ENCODE measurements at regions not wholly inside any gene's neighbourhood (a gene's known extent, or its start where the extent isn't known, plus 50 kb on each side); places are given as distances from the start of the nearest gene placed in this dataset.
"Not testable (repeated sequence)": the region's sequence is repeated elsewhere in the genome, so short reads cannot be mapped to it uniquely, and the experiment has no call there.

DNA sequence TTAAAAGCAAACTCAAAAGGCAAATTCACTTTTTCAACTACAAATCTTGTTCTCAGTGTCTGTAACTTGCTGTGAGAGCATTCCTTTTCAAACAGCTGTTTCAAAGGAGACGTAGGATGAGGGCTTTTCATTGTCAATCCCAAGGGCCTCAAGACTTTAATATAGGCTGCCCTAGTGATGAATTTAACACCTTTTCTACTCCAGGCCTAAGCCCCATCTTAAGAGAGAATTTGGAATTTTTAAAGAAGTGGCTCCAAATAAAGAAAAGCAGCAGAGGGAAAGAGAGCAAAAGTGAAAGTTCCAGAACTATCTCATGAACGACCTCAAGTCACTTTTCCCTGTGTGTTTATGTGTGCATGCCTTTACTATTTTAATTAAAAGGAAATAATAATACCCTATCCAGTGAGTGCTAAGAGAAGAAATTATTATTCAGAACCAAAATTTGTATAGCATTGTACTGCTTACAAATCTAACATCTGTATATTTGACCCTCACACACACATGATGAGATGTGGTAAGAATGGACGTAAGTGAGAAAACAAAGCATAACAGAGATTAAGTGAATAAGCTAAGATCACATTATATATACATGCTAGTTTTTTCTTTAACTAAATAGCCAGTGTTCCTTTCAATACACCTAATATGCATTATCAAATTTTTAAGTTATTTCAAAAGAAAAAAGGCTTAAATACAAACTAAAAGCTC is 196.4 kb downstream of the VGLL3 start:
- no peak for DNase-seq

DNA sequence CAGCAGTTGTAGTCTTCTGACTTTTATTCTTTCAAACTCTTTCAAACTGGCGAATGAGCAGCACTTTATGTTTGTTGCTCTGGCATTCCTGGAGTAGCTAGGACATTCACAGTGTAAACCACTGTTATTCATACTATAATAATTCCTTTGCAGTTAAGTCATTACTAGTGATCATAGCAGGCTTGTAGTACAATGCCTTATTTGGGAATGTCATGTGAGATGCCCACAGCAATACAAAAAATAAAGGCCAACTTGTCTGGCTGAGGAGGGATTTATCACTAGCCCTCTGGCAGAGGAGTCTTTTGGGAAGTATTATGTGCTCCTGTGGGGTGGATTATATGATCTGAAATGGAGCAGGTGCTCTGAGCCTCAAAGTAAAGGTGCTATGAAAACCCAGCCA is 197.2 kb downstream of the VGLL3 start:
- no peak for DNase-seq

DNA sequence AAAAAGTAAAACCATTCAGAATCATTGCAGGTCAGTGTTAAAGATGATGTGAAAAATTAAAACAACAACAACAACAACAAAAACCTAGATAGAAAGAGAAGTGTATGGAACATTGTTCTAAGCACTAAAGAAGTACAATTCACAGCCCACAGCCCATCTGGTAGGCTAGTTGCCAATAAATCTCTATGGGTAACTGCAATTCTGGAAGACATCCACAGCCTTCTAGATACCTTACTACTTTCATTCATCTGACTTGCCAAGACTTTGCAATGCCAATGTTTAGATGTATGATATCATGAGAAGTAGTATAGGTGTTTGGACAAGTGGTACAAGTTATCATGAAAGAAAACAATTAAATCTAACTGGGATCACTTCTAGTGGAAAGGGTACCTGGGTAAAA is 198.6 kb downstream of the VGLL3 start:
- no peak for DNase-seq

DNA sequence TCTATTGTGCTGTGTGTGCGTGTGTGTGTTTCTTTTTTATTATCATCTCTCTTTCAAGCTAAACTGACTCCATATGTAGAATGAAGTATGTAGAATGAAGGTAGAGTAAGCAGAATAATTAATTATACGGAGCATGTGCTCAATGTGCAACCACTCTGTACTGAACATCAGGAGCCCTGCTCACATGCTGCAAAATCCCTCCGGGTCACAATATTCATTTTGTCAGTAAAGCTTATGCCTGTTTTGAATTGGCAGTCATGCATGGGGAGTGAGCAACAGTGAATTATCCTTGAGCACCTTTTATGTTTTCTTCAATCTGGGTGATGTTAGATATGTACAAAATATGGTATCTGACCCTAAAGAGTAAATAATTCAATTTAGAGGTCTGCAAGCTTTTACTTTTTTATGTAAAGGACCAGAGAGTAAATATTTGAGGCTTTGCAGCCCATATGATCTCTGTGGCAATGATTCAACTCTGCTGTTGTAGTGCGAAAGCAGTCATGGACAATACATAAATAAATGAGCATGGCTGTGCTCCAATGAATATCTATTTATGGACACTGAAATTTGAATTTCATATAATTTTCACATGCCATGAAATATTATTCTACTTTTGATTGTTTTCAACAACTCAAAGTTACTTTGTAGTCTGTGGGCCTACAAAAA is 199.9 kb downstream of the VGLL3 start:
- DNase-seq = no peak

DNA sequence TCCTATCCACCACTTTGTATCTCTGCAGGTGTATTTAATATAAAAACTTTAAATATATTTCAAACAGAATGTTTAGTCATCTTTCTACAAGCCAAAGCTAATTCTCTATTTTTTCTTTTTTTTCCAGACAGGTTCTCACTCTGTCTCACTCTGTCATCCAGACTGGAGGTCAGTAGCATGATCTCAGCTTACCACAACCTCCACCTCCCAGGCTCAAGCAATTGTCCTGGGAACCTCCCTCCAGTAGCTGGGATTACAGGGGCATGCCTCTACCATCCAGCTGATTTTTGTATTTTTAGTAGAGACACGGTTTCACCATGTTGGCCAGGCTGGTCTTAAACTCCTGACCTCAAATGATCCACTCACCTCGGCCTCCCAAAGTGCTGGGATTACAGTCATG is 202.6 kb downstream of the VGLL3 start:
- DNase-seq = no peak

DNA sequence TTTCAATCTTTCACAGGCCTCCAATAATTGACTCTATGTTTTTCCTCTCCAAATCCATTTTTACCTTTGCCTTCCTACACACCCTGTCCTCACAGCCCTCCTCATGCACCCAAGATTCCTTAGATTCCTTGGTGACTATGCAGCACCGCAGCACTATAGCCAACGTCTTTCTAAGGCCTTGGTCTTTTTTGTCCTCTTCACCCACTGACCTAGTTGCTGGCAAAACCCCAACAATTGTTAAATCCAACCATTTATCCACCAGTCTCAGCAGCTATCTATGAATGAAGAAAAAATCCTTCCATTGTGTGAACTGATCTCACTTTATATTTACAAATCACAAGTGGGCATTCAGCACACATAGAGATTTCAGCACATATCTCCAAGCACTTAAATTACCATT is 203.9 kb downstream of the VGLL3 start:
- DNase-seq = no peak

DNA sequence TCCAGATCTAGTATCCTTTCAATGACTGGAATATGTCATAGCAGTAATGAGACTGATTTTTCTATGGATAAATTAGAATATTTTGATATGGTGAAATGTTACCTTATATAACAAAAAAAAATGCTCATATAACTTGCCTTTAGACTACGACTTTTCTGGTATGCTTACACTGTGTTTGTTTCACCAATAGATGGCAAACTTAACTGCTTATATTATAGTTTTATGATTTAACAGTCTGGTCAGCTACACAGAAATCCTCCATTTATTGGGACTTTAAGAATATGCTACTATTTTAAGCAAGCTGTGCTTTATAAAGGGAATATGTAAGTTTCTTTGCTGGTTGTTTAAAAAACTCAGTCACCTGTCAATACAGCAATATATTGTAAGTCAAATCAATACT is 205.6 kb downstream of the VGLL3 start:
- no peak for DNase-seq

DNA sequence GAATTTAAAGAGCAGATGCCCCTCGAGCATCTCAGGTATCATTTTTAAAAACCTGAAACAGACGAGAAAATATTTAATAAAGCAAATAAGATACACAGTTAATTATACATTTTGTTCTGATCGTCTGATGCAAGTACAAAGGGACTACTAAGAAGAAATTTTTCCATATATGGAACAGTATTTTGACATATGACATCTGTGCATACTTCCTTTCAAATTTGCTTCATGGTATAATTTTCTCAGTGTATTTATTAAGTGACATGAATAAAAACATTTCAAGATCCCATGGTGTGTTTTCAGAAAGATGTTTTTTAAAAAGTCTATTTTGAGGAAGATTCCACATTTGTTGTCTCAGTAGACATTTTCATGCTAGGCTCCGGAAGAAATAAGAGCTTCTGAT is 208.1 kb downstream of the VGLL3 start:
- no peak for DNase-seq

DNA sequence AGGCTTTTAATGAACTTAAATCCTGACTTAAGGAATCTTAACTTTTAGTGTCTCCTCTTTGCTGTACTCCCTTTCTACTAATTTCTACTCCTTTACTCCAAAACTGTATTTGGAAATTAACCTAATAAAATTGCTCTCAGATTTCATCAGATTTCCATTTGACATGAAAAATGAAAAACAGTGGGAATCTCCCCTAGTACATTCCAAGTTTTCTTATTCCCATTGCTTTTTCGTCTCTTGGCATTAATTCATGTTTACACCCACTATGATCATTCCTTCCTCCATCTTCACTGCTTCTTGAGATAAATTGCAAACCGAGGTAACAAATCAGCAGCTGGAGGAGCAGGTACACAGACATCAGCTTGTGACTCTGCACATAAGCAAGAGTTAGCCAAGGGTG is 208.7 kb downstream of the VGLL3 start:
- no peak for DNase-seq

DNA sequence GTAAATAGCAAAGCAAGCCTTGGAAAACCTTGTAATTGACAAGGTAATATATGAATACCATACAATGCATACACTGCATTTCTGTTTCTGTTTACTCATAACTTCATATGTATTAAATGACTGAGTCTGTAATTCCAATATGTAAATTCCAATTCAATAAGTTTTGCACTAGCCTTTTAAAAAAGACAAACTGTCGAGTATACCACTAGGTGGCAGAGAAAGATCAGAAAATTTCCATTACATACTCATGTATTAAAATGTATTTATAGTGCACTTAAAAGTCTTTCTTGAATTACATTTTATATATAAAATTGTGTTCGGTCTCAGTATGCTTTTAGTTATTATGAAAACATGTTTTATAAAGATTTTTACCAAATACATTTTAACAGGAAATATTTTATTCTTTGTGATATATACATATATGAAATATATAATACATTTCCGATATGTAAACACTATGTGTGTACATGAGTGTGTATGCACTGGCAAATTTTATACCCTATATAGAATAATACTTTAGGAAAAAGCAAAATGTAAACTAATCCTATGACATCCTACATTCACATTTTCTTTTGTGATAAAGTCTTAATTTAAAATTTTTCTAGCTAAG is 216.8 kb downstream of the VGLL3 start:
- DNase-seq = no peak

DNA sequence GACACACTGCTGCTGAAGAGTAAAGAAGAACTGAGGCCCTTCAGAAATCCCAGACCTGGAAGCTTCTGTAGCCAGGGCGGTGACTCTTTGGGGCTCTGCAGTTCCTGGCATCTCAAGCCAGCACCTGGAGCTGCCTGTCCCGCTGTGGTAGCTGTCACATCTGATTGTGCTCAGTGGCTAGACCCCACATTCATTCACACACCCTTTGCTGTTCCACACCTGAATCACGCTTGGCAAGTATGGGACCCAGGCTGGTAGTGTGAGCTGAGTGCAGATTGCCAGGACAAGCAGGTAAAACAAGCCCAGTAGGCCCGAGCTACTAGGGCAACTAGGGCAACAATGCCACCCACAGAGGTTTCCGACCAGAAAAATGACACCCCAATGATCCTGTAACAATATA is 218.2 kb downstream of the VGLL3 start:
- no peak for DNase-seq

DNA sequence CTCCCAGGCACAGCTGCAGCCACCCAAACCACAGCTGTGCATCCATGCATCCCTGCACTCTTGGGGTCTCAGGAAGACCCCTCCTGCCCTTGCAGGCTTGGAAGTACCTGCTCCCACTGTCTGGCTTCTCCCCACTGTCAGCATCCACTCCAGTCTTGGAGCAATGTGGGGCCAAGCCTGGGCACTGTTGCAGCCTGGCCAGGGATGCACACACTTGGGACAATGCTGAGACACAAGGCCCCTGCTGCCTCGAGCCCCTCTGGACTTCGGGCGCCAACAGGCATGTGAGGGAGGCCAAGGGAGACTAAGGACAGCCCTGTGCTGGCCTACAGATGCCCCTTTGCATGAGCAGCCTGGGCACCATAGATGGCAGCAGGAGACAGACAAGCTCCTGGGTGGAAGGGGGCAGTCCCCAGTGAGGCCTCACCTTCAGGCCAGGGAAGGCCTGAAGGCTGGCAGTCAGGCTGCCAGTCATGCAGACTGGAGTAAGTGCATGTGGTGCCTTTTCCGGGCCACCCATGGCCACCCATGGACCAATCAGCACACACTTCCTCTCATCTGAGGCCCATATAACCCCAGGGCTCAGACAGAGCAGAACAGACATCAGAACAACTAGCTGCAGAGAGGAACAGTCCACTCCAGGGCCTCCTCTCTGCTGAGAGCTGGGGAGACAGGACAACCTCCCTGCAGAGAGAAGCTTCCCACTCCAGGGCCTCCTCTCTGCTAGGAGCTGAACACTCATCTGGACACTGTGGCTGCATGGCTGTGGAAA is 219.0 kb downstream of the VGLL3 start:
- DNase-seq = no peak

DNA sequence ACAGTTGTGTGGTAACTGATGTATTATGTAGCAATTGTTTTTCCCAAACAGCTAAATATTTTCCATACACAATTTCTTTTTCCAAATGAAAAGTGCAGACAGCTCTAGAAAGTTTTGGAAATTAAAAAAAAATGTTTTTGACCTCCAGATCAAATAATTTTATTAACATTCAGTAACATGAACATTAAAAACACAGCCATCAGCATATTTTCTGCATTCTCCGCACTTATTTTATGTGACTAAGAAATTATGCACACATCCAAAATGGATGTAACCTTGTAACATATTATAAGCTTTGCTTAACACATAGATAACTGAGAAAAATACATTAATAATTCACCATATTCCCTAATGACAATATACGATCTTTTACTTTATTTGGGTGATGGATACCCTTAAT is 224.6 kb downstream of the VGLL3 start:
- no peak for DNase-seq

DNA sequence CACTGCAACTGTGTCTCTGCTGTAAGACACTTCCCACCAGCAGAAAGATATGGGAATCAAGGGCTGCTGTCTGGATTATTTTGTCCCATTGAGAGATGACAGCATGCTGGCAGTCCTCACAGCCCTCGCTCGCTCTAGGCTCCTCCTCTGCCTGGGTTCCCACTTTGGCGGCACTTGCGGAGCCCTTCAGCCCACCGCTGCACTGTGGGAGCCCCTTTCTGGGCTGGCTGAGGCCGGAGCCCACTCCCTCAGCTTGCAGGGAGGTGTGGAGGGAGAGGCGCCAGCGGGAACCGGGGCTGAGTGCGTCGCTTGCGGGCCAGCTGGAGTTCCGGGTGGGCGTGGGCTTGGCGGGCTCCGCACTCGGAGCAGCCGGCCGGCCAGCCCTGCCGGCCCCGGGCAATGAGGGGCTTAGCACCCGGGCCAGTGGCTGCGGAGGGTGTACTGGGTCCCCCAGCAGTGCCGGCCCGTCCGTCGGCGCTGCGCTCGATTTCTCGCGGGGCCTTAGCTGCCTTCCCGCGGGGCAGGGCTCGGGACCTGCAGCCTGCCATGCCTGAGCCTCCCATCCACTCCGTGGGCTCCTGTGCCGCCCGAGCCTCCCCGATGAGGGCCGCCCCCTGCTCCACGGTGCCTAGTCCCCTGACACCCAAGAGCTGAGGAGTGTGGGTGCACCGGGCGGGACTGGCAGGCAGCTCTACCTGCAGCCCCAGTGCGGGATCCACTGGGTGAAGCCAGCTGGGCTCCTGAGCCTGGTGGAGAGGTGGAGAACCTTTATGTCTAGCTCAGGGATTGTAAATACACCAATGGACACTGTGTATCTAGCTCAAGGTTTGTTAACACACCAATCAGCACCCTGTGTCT is 233.4 kb downstream of the VGLL3 start:
- not testable (repeated sequence) for DNase-seq

DNA sequence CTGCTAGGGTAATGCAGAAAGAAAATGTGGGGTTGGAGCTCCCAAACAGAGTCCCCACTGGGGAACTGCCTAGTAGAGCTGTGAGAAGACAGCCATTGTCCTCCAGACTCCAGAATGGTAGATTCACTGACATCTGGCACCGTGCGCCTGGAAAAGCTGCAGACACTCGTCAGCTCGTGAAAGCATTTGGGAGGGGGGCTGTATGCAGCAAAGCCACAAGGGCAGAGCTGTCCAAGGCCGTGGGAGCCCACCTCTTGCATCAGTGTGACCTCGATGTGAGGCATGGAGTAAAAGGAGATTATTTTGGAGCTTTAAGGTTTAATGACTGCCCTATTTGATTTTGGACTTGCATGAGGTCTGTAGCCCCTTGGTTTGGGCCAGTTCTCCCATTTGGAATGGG is 242.9 kb downstream of the VGLL3 start:
- DNase-seq = no peak

DNA sequence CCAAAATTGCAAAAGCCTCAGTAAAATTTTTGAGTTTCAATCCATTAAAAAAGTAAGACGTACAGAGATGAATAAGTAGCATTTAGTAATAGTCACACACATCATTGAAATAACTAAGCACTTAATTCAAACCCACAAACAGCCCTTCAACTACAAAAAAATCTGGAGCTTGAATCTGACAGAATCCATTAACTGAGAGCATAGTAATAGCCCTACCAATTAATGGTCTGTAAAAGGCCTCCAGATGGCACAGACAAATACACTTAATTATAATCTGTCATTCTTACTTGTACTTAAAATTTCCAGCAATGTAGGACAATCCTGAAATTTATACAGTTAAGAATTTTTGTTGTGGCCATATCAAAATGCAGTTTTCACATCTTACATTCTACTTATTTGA is 246.9 kb downstream of the VGLL3 start:
- no peak for DNase-seq

DNA sequence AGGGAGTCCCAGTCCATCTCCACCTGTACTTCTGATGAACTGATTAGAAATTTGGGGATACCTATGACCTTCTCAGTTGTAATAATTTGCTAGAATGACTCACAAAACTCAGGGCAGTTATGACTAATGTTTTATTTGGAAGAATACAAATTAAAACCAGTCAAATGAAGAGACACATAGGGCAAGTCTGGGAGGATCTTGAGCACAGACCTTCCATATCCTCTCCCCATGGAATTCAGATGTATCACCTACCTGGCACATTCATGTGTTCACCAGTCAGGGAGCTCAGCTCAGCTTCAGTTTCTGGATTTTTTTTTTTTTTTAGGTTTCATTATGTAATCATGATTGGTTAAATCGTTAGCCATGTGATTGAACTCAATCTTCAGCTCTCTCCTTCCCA is 247.7 kb downstream of the VGLL3 start:
- DNase-seq = no peak

DNA sequence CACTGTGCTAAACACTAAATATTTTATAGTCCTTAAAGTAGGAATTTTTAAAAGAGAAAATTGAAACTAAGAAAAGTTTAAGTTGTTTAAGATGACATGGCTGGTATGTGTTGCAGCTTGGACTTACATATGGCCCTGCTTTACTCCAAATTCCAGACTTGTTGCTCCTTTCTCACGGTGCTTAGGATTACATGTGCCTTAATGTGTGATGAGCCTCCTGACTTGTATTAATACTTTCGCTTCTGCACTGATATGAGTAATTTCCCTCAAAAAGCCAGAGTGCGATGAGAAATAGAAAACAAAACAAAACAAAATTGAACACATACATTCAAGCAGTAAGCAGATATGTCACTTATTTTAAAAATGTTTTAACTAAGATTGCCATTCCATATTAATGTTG is 250.2 kb downstream of the VGLL3 start:
- no peak for DNase-seq

DNA sequence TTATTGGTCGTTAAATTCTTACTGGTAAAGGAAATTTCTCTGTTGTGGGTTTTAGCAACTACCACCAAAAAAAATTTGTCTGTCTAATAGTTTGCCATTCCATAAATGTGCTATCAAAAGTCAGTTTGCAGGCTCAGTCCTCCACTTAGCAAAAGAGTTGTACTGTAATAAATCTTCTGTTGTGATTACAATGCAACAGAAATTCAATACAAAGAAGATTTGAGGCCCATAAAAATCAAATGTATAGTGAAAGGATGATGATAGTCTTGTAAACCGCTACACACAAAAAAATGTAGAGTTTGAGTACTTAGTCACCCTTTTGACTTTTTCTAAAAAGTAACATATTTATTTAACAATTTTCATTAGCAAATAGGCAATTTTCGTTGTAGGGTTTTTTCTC is 251.7 kb downstream of the VGLL3 start:
- no peak for DNase-seq

DNA sequence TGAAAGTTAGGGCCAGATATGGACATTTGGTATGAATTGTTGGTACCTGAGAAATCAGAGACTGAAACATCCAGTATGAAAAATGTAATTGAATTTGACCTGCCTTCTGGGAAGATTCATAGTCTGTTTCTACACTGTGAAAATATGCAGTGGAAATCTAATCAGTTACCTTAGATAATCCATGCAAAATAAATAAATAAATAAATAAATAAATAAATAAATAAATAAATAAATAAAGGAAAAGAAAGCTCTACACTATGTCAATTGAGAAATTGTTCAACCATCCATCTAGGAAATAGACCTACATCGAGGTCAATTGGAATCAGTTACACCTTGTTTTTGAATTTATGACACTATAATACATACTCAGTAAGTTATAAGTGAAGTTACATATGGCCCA is 252.3 kb downstream of the VGLL3 start:
- no peak for DNase-seq

DNA sequence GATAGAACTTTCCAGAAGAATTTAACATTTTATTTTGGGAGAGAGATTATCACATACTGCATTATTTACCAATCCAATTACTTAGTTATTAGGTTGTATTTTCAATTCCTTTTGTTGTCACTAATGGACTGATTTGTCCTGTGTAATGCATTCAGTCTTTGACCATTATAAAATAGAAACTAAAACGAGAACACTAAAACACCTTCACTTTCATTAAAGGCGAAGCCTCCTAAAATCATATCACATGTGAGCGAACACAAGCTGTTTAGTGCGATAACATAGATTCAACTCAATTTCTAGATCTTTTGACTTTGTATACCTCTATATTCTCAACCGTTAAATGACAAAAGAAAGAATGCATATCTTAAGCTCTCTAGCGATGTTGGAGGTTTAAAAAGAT is 253.4 kb downstream of the VGLL3 start:
- no peak for DNase-seq

DNA sequence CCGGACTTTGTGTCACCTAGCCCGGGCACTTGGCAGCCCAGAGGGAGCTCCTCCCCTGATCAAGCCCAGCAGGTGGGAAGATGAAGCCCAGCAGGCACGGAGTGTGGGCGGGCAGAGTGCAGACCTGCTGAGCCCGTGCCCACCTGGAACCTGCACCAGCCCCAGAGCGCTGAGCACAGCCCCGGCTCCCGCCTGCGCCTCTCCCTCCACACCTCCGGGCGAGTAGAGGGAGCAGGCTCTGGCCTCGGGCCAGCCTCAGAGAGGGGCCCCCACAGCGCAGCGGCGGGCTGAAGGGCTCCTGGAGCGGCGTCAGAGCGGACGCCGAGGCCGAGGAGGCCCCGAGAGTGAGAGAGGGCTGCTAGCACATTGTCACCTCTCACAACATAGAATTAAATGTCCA is 257.7 kb downstream of the VGLL3 start:
- DNase-seq = no peak

DNA sequence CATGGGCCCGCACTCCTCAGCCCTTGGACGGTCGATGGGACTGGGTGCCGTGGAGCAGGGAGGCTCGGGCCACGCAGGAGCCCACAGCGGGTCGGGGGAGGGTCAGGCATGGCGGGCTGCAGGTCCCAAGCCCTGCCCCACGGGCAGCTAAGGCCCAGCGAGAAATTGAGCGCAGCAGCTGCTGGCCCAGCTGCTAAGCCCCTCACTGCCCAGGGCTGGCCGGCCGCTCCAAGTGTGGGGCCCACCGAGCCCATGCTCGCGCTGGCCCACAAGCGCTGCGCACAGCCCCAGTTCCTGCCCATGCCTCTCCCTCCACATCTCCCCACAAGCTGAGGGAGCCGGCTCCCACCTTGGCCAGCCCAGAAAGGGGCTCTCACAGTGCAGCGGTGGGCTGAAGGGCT is 259.4 kb downstream of the VGLL3 start:
- DNase-seq = no peak
